Activated T-cell treated with anti-CD3 and anti-CD28 coated beads for 4 hours (primary cell): ENCODE measurements at regions not wholly inside any gene's neighbourhood (a gene's known extent, or its start where the extent isn't known, plus 50 kb on each side); places are given as distances from the start of the nearest gene placed in this dataset.
"Not testable (repeated sequence)": the region's sequence is repeated elsewhere in the genome, so short reads cannot be mapped to it uniquely, and the experiment has no call there.

ENCODE experiments used
- DNase-seq: peaks from one replicate; pipeline ENCODE4 v3.0.0-alpha.2; 2020

DNA sequence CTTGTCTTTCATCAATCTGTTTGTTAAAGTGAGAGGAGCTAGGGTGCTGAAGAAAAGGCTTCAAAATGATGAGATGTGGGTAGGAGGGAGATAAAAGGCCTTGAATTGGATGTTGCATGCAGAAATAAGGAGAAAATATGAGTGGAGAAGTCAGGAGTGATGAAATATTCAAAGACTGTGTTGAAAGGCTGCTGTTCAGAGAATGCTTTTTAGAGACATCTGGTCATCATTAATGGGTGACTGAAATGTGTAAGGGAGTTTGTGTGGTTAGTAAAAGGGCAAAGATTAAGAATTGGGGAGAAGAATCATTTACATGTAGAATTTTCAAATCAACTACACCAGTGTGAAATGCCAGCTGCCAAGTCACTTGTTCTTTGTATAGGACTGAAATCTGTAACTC is 383.9 kb downstream of the MAT2B start:
- no peak for DNase-seq

DNA sequence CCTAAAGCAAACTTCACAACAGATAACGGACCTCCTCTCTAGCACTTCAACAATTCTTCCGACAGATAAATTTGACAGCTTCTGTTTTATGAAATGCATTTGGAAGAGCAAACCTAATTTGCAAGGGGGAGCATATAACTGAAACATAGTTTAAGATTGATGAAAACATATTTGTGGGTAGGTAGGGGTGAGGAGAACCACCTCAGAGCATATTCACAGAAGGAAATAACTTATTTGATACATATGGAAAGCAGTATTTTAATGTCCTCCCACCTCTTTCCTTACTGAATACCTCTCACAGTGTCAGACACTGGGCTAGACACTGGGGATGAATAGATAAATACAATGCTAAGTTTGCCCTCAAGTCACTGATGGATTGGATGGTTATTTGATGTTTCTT is 384.8 kb downstream of the MAT2B start:
- no peak for DNase-seq

DNA sequence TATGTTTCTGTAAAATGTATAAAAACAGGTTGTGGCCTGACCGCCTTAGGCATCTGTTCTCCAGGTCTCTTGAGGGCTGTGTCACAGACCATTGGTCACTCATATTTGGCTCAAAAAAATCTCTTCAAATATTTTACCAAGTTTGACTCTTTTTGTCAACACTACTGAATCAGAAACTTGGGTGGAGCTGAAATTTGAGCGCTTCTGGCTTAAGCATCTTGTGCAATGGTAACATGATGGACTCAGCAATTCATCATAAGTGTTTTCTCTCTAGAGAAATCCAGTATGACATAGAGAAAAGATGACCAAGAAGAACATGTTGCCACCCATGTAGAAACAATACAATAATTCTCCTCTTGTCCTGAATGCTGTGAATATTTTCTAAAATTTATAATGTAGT is 387.9 kb downstream of the MAT2B start:
- DNase-seq, result no peak

DNA sequence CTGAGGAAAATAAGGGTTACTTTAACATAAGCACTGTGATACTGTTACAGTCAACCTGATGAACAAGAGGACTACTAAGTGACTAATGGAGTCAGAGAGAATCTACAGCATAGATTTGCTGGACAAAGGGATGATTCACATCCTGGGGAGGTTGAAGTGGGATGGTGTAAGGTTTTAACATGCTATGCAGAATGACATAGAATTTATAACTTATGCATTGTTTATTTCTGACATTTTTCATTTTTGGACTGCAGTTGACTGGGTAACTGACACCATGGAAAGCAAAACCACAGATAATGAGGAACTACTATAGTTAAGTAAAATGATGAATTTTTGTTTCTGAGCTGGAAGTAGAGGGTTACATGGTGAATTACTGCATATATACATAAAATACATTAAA is 389.2 kb downstream of the MAT2B start:
- DNase-seq, result no peak

DNA sequence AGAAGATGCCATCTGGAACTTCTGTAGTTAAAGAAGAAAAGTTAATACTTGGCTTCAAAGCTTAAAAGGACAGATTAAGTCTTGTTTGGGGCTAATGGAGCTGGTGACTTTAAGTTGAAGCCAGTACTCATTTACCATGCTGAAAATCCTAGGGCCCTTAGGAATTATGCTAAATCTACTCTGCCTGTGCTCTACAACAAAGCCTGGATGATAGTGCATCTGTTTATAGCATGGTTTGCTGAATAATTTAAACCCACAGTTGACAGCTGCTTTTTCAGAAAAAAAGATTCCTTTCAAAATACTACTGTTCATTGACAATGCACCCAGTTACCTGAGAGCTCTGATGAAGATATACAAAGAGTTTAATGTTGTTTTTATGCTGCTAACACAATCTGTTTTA is 393.5 kb downstream of the MAT2B start:
- DNase-seq, result no peak

GRCh38 chr5:163907783-163908182 is 402.4 kb downstream of the MAT2B start:
- DNase-seq, result not testable (repeated sequence)

- no peak for DNase-seq
Measured at GRCh38 chr5:163908253-163908652, 402.8 kb downstream of the MAT2B start.

GRCh38 chr5:163910226-163910625 is 404.8 kb downstream of the MAT2B start:
- no peak for DNase-seq

GRCh38 chr5:163912046-163912445 is 406.6 kb downstream of the MAT2B start:
- no peak for DNase-seq

GRCh38 chr5:163913548-163913947 is 408.1 kb downstream of the MAT2B start:
- DNase-seq, result no peak

GRCh38 chr5:163914910-163915309 is 409.5 kb downstream of the MAT2B start:
- DNase-seq, result no peak

- no peak for DNase-seq
Measured at GRCh38 chr5:163915481-163915961, 410.1 kb downstream of the MAT2B start.

- no peak for DNase-seq
Measured at GRCh38 chr5:163916376-163916775, 411.0 kb downstream of the MAT2B start.

- no peak for DNase-seq
Measured at GRCh38 chr5:163916861-163917260, 411.4 kb downstream of the MAT2B start.

DNA sequence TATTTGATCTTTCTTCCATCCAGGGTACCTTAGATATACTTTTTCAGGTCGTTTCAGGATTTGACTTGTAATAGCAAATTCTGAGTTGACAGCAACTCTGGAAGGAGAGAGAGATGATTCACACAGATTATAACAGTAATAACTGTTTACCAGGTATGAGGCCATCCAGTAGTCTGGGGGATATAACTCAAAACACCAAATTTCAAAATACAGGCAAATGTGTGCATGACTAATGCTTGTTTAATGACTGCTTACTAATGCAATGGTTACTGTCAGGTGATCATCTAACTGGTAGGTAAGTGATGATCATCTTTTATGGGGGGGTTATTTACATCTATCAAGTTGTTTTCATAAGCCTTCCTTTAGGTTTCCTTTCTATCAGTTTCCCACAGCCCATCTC is 412.3 kb downstream of the MAT2B start:
- no peak for DNase-seq

DNA sequence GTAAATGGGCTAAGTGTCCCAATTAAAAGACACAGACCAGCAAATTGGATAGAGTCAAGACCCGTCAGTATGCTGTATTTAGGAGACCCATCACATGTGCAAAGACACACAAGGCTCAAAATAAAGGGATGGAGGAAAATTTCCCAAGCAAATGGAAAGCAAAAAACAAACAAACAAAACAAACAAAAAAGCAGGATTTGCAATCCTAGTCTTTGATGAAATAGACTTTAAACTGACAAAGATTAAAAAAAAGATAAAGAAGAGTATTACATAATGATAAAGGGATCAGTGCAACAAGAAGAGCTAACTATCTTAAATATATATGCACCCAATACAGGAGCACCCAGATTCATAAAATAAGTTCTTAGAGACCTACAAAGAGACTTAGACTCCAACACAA is 429.6 kb downstream of the MAT2B start:
- DNase-seq, result not testable (repeated sequence)

GRCh38 chr5:163938595-163938994 is 433.2 kb downstream of the MAT2B start:
- no peak for DNase-seq

GRCh38 chr5:163941079-163941478 is 435.7 kb downstream of the MAT2B start:
- DNase-seq, result no peak

DNA sequence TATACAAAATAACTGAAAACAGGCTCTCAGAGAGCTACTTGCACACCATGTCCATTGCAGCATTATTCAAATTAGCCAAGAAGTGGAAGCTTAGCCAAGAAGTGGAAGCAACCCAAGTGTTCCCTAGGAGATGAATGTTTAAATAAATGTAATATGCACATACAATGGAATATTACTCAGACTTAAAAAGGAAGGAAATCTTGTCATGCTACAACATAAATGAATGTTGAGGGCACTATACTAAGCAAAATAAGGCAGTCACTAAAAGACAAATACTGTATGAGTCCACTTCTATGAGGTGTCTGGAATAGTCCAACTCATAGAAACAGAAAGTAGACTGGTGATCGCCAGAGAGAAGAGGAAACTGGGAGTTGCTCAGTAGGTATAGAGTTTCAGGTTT is 438.1 kb downstream of the MAT2B start:
- DNase-seq, result no peak

DNA sequence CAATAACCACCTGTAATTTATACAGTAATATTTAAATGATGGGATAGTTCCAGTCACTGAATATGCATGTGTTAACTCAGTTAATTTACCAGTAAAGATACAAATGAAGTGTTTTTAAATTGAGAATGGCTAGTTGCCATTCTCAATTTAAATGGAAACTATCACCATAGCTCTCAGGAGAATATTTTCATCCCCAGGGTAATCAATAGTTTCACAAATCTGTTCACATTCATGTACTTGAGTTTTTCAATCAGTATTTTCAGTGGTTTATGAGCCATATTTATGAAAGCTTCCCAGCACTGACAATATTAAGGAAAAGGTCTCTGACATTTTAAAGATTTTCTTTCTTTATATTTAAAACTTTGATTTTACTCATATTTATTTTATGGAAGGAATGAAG is 439.3 kb downstream of the MAT2B start:
- DNase-seq, result no peak

DNA sequence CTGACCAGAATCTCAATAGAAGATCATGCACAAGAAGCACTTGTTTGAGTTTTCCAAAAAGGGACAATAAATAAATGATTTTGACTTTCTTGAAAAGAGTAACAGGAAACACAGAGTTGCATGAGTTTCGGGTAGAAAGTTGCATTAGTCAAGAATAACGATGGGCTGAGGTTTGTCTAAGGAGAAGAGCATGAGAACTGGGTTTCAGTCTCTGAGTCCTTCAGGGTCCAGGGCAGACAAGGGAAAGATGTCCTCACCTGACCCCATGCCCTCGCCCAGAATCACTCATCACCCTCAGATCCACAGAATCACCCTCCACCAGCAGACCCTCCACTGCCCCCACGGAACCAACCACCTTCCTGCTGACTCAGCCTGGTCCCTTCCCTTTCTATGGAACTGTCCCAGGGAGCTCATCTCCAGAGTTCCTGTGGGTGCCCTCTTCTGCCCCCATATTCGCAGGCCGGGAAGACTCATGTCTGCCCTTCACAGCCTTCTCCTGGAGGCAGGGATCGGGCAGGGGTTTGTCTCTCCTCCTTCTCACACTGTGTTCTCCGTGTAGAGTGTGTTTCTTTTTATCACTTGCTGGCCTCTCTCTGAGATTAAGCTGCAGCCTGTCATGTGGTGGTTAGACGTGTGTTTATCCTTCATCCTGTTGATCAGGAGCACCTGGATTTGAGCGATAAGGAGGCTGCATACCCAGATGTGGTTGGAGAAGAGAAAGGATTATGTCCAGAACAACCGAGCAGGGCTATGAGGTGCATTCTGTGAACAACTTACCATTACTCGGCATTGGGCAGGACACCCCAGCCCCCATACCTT is 442.6 kb downstream of the MAT2B start:
- DNase-seq, result no peak

- no peak for DNase-seq
Measured at GRCh38 chr5:163950248-163950647, 444.8 kb downstream of the MAT2B start.

GRCh38 chr5:163951069-163951468 is 445.6 kb downstream of the MAT2B start:
- DNase-seq, result no peak

DNA sequence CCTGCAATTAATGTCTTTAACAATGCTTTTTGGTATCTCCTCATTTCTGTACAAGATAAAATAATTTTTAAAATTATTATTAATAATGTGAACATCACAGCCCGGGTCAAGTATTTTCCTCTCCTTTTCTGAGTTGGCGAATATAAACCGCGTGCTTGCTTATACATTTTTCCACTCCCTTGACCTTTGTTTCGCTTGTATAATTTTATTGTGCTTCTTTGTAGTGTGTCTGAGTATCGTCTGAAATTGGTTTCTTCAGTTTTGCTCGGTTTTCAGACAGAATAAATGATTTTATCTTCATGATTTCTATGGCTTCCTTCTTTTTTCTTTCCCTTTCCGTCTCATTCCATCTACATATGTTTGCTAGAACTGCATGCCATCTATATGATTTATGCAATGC is 448.5 kb downstream of the MAT2B start:
- DNase-seq, result no peak

- not testable (repeated sequence) for DNase-seq
Measured at GRCh38 chr5:163961230-163961629, 455.8 kb downstream of the MAT2B start.
